Stimulated activated CD8-positive, alpha-beta memory T cell treated with anti-CD3 and anti-CD28 coated beads, Interleukin-12 subunit alpha, Interleukin-12 subunit beta, amount 100 ng/mL, for 1 hour (primary cell): ENCODE measurements at regions not wholly inside any gene's neighbourhood (a gene's known extent, or its start where the extent isn't known, plus 50 kb on each side); places are given as distances from the start of the nearest gene placed in this dataset.

ENCODE experiments used
- DNase-seq: peaks from one replicate; pipeline ENCODE4 v3.0.0-alpha.2; 2020; ENCODE audit warnings: low read depth

DNA sequence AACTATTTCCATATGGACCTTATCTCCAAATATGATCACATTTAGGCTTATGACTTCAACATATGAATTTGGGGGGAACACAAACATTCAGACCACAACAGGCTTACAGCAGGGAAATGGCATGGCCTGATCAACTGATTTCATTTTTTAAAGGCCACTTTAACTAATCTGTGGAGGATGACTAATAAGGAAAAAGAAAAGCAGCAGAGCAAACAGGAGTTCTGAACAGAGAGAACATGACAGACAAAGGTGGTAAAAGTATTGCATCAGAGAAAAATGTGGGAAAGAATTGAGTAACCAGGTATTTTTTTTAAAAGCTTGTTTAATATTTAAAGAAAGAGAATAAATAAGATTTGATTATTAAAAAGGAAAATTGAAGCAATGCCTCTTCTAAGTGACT is 366.1 kb upstream of the TMPO start:
- no peak for DNase-seq

DNA sequence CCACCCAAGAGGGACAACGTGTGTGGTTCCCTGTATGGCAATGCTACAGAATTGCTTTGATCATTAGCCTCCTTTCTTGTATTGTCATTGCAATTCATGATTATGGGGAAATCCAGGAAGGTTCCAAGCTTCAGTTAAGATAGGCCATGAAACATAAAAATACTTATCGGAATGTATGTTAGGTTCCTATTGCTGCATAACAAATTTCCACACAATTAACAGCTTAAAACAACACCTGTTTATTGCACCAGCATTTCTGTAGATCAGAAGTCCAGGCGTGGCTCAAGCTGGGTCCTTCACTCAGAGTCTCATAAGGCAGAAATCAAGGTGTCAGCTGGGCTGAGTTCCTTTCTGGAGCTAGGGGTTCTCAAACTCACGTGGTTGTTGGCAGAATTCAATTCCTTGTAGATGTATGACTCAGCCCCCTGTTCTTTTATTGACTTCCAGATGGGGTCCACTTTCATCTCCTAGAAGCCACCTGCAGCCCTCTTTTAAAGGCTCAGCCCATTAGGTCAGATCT is 365.6 kb upstream of the TMPO start:
- no peak for DNase-seq

DNA sequence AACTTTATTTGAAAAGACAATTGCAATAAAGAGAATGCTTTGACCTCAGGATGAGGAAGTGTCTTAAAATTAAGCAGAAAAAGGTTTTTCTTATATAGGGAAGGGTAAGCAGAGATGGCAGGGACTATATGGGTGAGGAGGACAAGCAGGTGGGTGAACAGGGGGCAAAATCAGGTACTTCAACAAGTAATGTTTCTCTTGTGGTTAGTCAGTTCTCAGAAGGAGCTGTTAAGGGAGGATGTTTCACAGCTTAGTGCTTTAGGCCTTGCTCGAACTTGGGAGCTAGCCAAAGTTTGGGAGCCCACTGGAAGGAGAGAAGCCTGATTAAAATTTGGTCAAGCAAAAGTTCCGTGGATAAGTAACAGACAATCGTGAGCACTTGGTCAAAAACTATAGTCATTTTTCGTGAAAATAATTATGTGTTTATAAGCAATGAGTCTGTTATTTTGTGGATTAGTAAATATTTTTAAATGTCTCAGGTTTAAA is 364.2 kb upstream of the TMPO start:
- no peak for DNase-seq

DNA sequence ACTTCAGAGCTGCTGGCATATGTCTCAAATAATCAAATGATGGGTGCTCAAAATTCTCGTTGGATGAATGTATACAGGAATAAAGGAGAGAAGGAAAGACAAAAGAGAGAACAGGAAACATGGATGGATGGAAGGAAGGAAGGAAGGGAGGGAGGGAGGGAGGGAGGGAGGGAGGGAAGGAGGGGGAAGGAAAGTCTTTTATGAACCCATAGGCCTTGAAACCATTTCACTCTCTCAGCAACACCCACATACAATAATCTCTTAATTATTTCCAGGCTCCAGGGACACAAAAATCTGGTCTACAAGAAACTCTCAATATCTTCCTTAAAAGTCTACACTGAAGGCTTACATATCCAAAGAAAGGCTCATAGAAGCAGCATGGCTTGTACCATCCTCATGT is 363.4 kb upstream of the TMPO start:
- DNase-seq, result no peak

DNA sequence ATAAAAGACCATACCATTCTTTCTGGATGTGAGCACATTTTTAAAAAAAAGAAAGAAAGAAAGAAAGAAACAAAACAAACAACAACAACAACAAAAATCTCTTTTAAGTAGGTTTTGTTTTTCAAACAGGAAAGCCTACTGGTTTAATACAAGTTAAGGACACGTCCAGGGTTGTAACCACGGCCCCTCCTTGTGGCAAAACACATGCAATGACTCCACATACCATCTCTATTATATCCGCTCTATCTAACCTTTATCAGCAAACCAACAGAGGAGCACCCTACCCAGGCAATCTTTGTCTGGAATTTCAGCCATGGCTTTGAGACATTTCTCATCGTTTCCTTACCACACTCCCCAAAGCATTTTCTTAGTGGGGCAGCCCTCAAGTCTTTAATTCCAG is 360.5 kb upstream of the TMPO start:
- DNase-seq, result no peak

DNA sequence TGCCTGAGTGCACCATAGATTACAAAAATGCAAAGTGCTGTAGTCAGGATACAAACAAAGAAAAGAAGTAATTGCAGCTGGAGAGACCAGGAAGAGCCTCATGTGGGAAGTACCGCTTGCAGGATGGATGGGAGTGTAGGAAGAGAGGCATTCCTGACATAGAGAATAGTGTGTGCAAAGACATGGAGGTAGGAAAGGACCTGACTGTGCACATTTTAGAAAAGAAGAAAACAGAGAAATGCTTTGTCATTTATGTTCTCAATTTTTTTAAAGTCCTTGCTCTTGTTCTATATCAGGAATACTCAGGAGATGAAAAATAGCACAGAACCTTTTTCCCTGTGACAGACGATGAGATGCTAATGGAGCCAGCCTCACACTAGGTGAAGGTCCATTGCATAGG is 358.7 kb upstream of the TMPO start:
- no peak for DNase-seq

DNA sequence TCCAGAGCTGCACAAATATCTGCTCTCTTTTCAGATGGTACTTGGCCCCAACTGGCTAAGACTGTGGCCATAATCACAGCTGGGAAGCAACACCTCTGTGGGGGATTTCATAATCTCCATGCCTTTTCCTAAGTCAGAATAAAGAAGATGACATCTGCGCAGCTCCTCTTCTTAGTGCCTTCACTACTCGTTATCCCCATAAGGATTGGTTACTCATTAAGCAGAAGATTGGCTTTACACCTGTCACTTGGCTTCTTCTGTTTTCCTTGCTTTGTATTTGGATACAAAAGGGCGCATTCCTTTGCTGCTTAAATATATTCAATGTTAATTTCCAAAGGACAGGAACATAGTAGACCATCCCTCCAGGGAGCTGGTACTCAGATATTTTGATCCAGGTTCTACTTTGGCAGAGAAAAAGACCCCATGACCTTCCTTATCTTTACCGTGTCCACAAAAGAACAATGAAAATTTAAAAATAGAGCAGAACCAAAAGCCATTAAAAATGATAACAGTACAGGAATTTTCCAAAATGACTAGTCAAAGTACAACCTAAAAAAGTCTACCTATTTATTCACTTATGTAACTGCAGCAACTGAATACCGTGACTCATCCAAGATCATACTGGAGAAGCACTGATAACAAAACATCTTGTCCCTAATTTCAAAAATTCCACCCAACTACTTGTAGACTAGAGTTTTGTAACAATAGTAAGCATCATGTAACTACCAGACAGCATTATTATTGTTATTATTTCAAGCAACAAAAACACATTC is 352.3 kb upstream of the TMPO start:
- DNase-seq, result no peak

DNA sequence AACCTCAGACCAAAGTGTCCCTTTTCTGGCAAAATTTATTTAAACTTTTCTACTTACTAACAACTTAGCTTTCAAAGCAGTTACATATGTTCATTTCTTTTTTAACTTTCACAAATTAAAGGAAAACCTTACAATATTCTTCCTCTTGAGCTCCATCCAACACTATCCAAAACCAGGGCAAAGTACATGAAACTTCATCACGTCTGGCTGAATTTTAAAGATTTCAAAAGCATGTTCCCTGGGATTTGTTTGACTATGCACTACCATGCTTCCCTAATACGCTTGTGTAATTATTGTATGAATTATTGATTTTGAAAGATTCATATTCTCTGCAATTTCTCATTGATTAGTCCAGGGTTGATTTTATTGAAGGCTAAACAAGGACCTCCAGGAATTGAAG is 343.1 kb upstream of the TMPO start:
- no peak for DNase-seq

DNA sequence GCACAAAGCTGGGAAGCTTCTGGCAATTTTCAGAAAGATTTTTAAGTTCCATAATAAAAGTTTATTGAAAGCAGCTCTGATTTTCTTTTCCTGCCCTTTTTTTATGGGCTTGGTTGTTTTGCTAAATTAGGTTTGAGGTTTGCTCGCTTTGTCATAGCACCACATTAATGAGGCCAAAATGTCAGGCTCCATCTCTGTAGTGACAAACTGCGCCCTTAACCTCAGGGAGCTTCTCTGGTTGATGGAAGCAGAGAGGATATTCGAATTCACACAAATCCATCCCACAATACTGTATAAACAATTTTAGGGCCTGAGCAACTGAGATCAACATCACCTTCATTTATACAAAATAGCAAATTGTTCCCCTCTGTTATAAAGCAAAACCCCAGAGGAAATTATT is 342.6 kb upstream of the TMPO start:
- no peak for DNase-seq

DNA sequence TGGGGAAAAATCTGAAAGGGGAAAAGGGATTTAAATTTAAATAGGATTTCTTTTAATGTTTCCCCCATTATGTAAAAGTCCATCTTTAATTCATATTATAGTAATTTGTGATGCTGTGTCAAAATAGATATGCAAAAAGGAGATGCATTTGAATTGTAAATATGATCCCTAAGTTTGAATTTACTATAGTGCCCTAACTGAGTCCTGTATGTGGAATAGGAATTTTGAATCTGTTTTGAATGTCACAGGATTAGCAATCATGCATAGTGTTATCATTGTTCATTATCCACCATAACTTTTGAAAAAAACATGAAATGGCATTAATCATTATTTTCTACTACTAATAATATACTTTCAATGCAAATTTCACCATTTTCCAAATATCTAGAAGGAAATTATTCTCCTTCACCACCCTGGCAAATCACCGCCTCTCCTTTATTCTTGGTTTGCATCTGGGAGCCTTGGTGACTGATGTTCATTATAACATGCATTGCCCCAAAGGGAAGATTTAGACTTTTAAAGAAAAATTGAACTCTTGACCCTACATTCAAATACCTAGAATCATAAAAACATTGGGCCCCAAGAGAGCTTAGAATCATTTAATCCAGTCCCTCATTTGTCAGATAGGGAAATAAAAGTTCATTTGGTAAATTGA is 341.5 kb upstream of the TMPO start:
- no peak for DNase-seq

DNA sequence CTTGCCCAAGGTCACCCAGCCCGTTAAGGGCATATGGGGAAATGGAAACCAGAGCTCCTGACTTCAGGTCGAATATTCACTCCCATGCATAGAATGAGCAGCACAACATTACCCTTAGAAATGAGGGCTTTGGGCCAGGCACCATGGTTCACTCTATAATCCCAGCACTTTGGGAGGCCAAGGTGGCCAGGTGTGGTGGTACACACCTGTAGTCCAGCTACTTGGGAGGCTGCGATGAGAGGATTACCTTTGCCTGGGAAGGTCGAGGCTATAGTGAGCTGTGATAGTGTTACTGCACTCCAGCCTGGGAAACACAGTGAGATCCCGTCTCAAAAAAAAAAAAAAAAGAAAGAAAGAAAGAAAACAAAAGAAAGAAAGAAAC is 341.0 kb upstream of the TMPO start:
- DNase-seq, result no peak

DNA sequence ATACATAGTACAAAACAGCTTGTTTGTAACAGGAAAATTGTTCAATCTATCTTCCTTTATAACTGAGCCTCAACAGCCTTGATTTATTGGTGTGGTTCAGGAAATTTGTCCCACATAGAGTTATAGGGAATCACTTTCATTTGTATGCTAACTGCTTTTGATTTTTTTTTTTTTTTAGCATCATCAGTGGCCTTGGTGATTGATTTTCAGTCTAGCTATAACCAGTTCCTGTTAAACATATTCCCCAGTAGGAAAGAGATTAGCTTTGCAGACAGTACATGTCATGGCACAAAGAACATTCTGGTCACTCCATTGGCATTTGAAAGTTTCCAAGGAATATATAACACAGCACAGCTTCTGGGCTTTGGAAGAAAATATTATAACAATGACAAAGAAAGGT is 337.3 kb upstream of the TMPO start:
- no peak for DNase-seq

DNA sequence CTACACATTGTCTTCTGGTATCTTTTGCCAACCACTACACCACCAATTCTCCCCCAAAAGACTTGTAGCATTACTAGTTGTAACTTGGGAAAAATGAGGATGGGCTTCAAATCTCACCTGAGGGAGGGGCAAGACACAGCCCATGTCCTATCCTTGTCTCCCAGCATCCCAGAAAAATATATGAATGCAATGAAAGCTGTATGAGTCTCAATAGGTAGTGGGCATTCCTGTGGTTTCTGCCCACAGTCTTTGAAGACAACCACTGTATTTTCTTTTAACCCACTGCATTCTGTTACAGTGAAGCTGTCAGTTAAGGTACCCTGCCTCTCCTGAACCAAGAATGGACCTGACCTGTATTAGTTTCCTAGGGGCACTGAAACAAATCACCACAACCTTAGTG is 336.2 kb upstream of the TMPO start:
- DNase-seq, result no peak

DNA sequence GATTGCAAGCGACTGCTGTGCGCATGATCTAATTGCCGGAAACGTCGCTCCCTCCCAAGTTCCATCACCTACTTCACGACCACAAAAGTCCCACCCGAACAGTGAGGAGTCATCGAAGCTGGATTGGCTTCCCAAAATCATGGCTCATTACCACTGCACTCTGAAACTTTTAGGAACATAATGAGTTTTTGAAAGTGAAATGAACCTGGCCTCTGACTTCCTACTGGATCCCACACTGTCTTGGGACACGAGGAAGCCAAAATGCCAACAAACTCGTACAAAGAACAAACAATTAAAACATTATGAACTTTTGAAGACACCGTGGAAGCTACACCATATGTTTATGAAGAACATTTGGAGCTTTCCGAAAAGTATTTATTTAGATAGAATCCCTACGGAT is 334.8 kb upstream of the TMPO start:
- no peak for DNase-seq

DNA sequence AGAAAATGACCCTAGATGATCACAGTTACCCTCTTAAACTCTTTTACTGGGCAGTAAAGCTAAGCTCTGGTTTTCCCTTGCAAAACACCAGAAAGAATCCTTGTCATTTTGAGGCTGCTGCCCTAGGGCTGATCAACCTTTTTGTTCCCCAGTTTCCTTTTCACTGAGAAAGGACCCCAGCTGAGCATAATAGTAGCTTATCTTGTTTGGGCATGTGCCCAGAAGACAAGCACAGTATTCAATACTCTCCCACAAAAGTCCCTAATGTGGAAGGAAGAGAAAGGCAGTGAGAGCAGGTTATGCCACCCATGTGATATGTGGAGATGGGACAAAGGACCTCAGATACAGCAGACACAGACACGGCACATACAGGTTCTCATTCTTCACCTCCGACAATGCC is 332.6 kb upstream of the TMPO start:
- DNase-seq, result no peak

DNA sequence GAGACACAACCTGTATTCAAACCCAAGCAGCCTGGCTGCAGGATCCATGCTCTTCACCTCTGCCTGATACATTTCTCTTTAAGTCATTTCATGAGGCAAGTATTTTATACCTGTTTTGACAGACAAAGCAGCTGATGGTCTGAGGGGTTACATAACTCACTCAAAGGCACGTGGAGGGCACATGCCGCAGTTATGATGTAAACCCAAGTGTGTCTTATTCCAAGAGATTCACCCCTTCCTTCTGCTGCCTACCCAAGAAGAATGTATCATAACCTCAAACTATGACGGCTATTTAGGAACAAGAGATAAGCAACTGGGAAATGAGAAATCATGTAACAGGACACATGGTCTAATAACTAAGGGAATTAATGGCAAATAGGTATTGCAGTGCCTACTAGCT is 329.8 kb upstream of the TMPO start:
- DNase-seq, result no peak

DNA sequence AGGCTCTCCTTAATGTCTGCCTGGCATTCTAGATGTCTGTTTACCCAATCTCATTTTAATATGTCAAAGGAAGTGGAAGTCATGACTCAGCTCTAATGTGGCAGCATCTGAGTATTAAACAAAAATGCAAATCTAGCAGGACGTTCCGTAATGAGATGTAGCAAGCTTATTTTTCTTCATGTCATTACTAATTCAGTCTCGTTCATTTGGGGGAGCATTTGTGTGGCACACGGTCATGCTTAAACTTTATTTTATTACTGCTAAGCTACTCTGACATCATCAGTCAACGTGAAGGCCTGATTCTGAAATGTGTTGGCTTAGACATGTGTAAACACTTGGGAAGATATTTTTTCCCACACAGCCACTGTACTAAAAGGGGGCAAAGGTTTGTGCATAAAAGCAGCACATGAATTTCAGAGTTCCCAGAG is 326.7 kb upstream of the TMPO start:
- DNase-seq, result no peak

DNA sequence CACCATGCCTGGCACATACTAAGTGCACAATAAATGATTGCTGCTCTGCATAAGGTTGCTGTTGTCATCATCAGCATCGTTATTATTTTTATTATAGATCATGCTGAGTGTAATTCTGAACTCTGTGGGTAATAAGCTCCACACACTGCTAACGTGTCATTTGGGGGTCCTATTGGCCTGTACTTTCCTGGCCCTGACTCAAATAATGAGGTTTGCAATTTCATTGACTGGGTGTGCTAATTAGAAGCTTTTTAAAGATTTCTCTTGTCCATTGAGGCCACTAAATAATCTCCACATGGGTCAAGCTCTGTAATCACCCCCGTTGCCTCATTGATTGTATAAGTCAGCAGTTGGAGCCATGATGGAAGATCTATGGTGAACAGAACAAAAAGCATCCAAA is 320.8 kb upstream of the TMPO start:
- no peak for DNase-seq

DNA sequence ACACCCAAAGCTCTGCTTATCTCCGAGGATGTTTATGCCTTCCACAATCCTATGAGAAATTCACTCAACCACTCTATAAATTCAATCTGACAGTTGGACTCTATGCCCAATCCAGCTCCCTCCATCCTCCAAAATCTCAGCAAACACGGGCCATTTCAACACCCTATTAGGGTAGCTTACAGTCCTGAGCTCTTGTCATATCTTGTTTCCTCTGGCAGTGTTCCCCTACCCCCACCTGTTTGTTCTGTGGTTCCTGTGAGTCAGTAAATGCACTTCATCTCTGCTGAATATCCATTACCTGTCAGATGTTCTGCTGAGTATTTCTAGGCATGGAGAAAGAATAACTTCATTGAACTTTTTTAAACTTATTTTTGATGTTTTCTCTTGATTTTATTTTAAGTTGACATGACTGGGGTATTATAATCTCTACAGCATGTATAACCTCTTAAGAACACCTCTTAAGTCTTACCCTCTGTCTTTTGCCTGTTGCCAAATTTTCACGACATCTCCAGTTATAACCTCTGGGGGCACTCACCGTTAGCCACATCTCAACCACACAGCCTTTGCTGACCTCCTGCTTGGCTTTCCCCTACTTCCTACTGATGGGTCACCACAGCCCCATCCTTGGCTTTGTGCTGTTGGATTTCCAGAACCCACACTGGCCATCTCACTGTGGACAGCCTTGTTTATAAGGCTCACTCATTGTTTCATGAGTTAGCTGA is 317.0 kb upstream of the TMPO start:
- no peak for DNase-seq

DNA sequence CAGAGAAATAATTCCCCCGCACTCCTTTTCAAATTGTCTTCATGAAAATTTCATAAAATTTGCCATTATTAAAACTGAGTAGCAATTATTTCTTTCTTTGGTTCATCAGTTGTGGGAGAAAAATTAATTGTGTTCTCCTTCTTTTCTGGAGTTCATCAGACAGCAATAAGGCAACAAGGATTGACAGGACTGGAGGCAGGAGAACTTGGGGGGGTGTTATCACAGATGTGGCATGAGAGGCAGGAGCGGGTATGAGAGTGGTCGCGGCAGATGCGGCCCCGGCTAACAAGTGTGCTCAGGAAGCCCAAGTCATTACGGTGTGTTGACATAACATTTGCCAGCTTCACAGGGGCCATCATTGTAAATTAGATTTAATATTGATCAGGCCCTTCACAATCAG is 306.6 kb upstream of the TMPO start:
- DNase-seq, result no peak

DNA sequence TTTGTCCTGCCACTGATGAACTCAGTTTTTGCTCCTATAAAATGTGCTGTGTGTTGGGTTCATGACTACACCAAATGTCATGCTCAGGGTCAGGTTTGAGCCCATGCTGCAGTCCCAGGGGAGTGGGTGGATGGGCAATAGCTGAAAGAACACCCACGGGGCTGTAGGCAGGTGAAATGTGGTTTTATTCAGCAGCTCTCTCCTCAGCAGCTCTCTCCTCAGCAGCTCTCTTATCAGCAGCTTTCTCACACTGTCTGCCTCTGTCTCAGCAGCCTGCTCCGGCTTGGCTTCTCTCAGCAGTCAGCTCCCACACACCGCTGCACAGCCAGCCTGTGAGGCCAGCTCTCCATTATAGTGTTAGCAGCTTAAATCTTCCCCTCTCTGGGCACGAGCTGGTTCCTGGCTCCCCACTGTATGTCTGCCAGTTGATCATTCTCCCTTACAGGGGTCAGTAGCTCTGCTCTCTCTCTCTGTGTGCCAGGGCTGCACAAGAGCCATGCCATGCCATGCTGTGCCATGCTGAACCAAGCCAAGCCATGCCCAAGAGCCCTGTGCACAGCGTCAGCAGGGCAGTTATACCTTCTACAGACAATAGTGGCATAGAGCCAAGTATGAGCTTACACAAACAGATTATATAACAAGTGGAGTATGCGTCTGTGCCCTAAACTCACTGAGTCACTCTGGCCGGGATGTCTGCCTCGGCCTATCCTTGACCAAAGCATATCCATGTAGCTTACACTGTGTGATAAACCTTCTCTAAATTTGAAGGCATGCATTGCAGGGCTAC is 303.3 kb upstream of the TMPO start:
- no peak for DNase-seq

DNA sequence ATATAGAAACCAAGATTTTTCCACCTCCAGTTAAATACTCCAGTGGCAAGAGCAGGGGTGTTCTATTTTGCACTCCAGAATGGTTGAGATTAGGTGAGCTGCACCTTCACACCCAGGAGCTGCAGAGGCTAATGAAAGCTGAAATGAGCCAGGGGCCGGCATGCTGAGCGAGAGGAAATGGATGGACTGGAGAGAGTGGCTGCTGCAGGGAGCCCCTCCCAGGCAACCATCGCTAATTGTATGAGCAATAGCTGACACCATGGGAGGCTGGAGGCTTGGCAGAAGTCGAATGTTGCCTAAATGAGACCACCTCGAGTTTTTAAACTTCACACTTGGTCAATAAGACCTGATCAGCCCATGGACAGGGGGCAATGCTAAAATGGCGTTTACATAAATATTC is 301.8 kb upstream of the TMPO start:
- DNase-seq, result no peak
